Heart right ventricle (tissue), 16 donors: ENCODE measurements at regions not wholly inside any gene's neighbourhood (a gene's known extent, or its start where the extent isn't known, plus 50 kb on each side); places are given as distances from the start of the nearest gene placed in this dataset.

Experiments used
- ATAC-seq, 8 donors: fragments of 200-7000 bp; cut with Tn5 transposase; one replicate each; pipeline ENCODE4 v1.9.1; 2020; ENCODE audit warnings: mild to moderate bottlenecking in 8 of 8, moderate library complexity in 8 of 8, moderate number of reproducible peaks in 1 of 8
- DNase-seq, 2 donors: peaks; one replicate each; pipeline ENCODE4 v3.0.0-alpha.2; 2020
- H3K27ac ChIP-seq, 10 donors: fragments of 200-600 bp; sonication (generic) in 2 of 10; one replicate each; pipeline versions ENCODE4 v1.5.0 to v1.8.0; 2020 to 2022; ENCODE audit warnings: mild to moderate bottlenecking in 3 of 10
- H3K27me3 ChIP-seq, 7 donors: fragments of 200-600 bp; one replicate each; pipeline ENCODE4 v1.8.0; 2021 to 2022; ENCODE audit warnings: mild to moderate bottlenecking in 2 of 7
- H3K36me3 ChIP-seq, 9 donors: fragments of 200-600 bp; sonication (generic) in 1 of 9; one replicate each; pipeline versions ENCODE4 v1.5.0 to v1.8.0; 2020 to 2022; ENCODE audit warnings: mild to moderate bottlenecking in 2 of 9
- H3K4me1 ChIP-seq, 9 donors: fragments of 200-600 bp; sonication (generic) in 1 of 9; one replicate each; pipeline versions ENCODE4 v1.5.0 to v1.8.0; 2020 to 2022; ENCODE audit warnings: mild to moderate bottlenecking in 4 of 9
- H3K4me3 ChIP-seq, 10 donors: fragments of 200-600 bp; sonication (generic) in 2 of 10; one replicate each; pipeline versions ENCODE4 v1.5.0 to v1.8.0; 2020 to 2022; ENCODE audit warnings: mild to moderate bottlenecking in 7 of 10, moderate library complexity in 2 of 10
- H3K9me3 ChIP-seq, 11 donors: fragments of 200-600 bp in 10 of 11; sonication (generic) in 2 of 11; one replicate each; pipeline versions ENCODE4 v1.5.0 to v1.8.0; 2013 to 2022; ENCODE audit warnings: mild to moderate bottlenecking in 2 of 11, control low read depth in 1 of 11, moderate library complexity in 1 of 11
- WGBS, 2 donors: extraction: QIAGEN DNeasy Blood & Tissue Kit; methylation state at CpG; one replicate each; pipeline ENCODE4 v1.1.7; 2013; ENCODE audit warnings: inconsistent platforms in 1 of 2; 5-methylcytosine and 5-hydroxymethylcytosine counted together
- intact Hi-C, 10 donors: fragments of 100-400 bp; cut with DNase I; formaldehyde crosslinking; loops; one replicate each; pipeline versions ENCODE4 v1.11.1 to v1.14.2; 2022
- TF ChIP-seq, protein P1 (sequence below), 9 donors: fragments of 200-600 bp; sonication (generic) in 2 of 9; IDR thresholded peaks; one replicate each; pipeline versions ENCODE4 v1.5.0 to v1.8.0; 2021 to 2022; ENCODE audit warnings: antibody characterized with exemption in 9 of 9, mild to moderate bottlenecking in 5 of 9, moderate library complexity in 1 of 9
- donor health status: Arrhythmogenic right ventricular cardiomyopathy.
- donor health status: ischemic (EF 13 %, LVEDD 7.1; RV severe dilation, severe dysfunction).
- donor health status: healthy with polysubstance abuse.
- donor health status: DM: no; HTN: yes; CAD: no.
- donor health status: DM: no; HTN: no; CAD: no.
- donor health status: ischemic (EF 25% LVEDD 6.9; RV normal size, moderate dysfunction).
- donor health status: ischemic (EF 25% LVEDD 5.7; RV mildly dilated, moderate dysfunction).
- donor health status: healthy.
- donor health status: DM: yes; HTN: yes; CAD: no.
- donor health status: Ischemic cardiomyopathy.
- donor health status: ischemic (EF 35%, LVEDD 5.7; RV mildly dilated, moderate dysfunction).
- donor health status: nonischemic (EF 11% LVEDD 7.7; RV severe dilation, severe dysfunction).
- donor health status: DM: yes; HTN: yes; CAD: no.
- donor health status: PGD.
- donor health status: ischemic (EF 29% LVEDD 5.4; RV normal size, mild dysfunction).
- donor health status: nonischemic (EF 23%, LVEDD 6.1; RV moderate dilation, normal function).

GRCh38 chr10:10432296-10433035 is 585.2 kb upstream of the CELF2 start:
- no peaks in the 10 kb centered on the region for H3K4me1 ChIP-seq
- H3K36me3 ChIP-seq, result no peaks in the 10 kb centered on the region
- H3K9me3 ChIP-seq, result peaks cover 0 to 7% (median 0%) of the 10 kb centered on the region in 11 donors
- H3K27ac ChIP-seq, result no peak overlapping the region
- TF ChIP-seq, protein P1, sequence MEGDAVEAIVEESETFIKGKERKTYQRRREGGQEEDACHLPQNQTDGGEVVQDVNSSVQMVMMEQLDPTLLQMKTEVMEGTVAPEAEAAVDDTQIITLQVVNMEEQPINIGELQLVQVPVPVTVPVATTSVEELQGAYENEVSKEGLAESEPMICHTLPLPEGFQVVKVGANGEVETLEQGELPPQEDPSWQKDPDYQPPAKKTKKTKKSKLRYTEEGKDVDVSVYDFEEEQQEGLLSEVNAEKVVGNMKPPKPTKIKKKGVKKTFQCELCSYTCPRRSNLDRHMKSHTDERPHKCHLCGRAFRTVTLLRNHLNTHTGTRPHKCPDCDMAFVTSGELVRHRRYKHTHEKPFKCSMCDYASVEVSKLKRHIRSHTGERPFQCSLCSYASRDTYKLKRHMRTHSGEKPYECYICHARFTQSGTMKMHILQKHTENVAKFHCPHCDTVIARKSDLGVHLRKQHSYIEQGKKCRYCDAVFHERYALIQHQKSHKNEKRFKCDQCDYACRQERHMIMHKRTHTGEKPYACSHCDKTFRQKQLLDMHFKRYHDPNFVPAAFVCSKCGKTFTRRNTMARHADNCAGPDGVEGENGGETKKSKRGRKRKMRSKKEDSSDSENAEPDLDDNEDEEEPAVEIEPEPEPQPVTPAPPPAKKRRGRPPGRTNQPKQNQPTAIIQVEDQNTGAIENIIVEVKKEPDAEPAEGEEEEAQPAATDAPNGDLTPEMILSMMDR (IDR thresholded peaks at IDR 0.05), result no peak
- H3K4me3 ChIP-seq, result no peak overlapping the region
- ATAC-seq (no peak), DNase-seq (no peak)
- H3K27me3 ChIP-seq, result no peaks in the 10 kb centered on the region
- intact Hi-C loops, result no loop called here
- 62 to 68% methylated on average over 9 of the region's 9 CpGs for WGBS, 2 donors

DNA sequence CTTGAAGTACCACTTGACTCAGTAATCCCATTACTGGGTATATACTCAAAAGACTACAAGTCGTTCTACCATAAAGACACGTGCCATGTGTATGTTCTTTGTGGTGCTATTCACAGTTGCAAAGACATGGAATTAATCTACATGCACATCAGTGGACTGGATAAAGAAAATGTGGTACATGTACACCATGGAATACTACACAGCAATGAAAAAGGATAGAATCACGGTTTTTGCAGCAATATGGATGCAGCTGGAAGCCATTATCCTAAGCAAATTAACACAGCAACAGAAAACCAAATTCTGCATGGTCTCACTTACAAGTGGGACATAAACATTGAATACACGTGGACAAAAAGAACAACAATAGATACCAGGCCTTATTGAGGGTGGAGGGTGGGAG is 583.4 kb upstream of the CELF2 start:
- TF ChIP-seq, protein P1 (IDR thresholded peaks at IDR 0.05), result no peak
- Histone ChIP-seq H3K4me1 (peaks cover 0 to 5% (median 0%) of the 10 kb centered on the region in 9 donors), H3K27ac (no peak overlapping the region), H3K4me3 (no peak overlapping the region), H3K36me3 (no peaks in the 10 kb centered on the region), H3K9me3 (peaks cover 0 to 7% (median 0%) of the 10 kb centered on the region in 11 donors), H3K27me3 (no peaks in the 10 kb centered on the region)
- DNase-seq (no peak), ATAC-seq (no peak)
- intact Hi-C loops, result no loop called here
- 92 to 95% methylated on average over 4 of the region's 4 CpGs for WGBS, 2 donors

GRCh38 chr10:10437886-10438285 is 579.8 kb upstream of the CELF2 start:
- TF ChIP-seq, protein P1 (IDR thresholded peaks at IDR 0.05), result no peak
- Histone ChIP-seq H3K9me3 (peaks cover 0 to 7% (median 0%) of the 10 kb centered on the region in 11 donors), H3K27me3 (no peaks in the 10 kb centered on the region), H3K4me3 (no peak overlapping the region), H3K27ac (no peak overlapping the region), H3K4me1 (peaks cover 0 to 5% (median 0%) of the 10 kb centered on the region in 9 donors), H3K36me3 (no peaks in the 10 kb centered on the region)
- ATAC-seq (no peak), DNase-seq (no peak)
- intact Hi-C loops, result no loop called here
- WGBS, 2 donors, result 82 to 88% methylated on average over 4 of the region's 4 CpGs

GRCh38 chr10:10438335-10439100 is 579.2 kb upstream of the CELF2 start:
- TF ChIP-seq, protein P1 (IDR thresholded peaks at IDR 0.05), result no peak
- peak in 5 of 8 donors; percentile 38 to 80 (median 49) for ATAC-seq
- no peak overlapping the region for H3K27ac ChIP-seq
- H3K36me3 ChIP-seq, result no peaks in the 10 kb centered on the region
- H3K4me3 ChIP-seq, result no peak overlapping the region
- WGBS, 2 donors, result 10 to 22% methylated on average over 1 of the region's 1 CpG
- H3K27me3 ChIP-seq, result no peaks in the 10 kb centered on the region
- intact Hi-C loops, result no loop called here
- DNase-seq, result no peak
- H3K9me3 ChIP-seq, result peaks cover 0 to 7% (median 0%) of the 10 kb centered on the region in 11 donors
- H3K4me1 ChIP-seq, result peaks cover 0 to 5% (median 0%) of the 10 kb centered on the region in 9 donors
